Liver (tissue), 3 donors: ENCODE measurements at regions not wholly inside any gene's neighbourhood (a gene's known extent, or its start where the extent isn't known, plus 50 kb on each side); places are given as distances from the start of the nearest gene placed in this dataset.

Experiments
- CTCF ChIP-seq: fragments of 150-350 bp; IDR thresholded peaks from 2 replicates; pipeline ENCODE4 v1.5.1; 2017; ENCODE audit warnings: improper control_type of control experiment, low read depth, low read length; ENCODE audit not compliant: missing input control
- EGR1 ChIP-seq, 2 donors: IDR thresholded peaks; 2 replicates each; pipeline ENCODE4 v1.6.1; 2016 to 2018; ENCODE audit warnings: antibody characterized with exemption in 2 of 2, low read depth in 2 of 2
- GABPA ChIP-seq, 2 donors: IDR thresholded peaks in 1 of 2; conservative IDR thresholded peaks in 1 of 2; 2 replicates each; pipeline ENCODE4 v1.6.1; 2016; ENCODE audit warnings: antibody characterized with exemption in 2 of 2, mild to moderate bottlenecking in 1 of 2, moderate library complexity in 1 of 2
- JUND ChIP-seq, 2 donors: IDR thresholded peaks; 2 replicates each; pipeline ENCODE4 v1.6.1; 2016; ENCODE audit warnings: antibody characterized with exemption in 2 of 2
- SP1 ChIP-seq: IDR thresholded peaks from 2 replicates; pipeline ENCODE4 v1.6.1; 2018; ENCODE audit warnings: antibody characterized with exemption, mild to moderate bottlenecking
- YY1 ChIP-seq: IDR thresholded peaks from 2 replicates; pipeline ENCODE4 v1.6.1; 2016; ENCODE audit warnings: antibody characterized with exemption, mild to moderate bottlenecking
- TF ChIP-seq, protein P1 (sequence below): IDR thresholded peaks from 2 replicates; pipeline ENCODE4 v1.6.1; 2016; ENCODE audit warnings: antibody characterized with exemption
- TF ChIP-seq, protein P2 (sequence below): IDR thresholded peaks from 2 replicates; pipeline ENCODE4 v1.6.1; 2016; ENCODE audit warnings: antibody characterized with exemption
- TF ChIP-seq, protein P3 (sequence below): IDR thresholded peaks from 2 replicates; pipeline ENCODE4 v1.6.1; 2016; ENCODE audit warnings: antibody characterized with exemption
- donor health status: healthy.
- donor health status: healthy.

DNA sequence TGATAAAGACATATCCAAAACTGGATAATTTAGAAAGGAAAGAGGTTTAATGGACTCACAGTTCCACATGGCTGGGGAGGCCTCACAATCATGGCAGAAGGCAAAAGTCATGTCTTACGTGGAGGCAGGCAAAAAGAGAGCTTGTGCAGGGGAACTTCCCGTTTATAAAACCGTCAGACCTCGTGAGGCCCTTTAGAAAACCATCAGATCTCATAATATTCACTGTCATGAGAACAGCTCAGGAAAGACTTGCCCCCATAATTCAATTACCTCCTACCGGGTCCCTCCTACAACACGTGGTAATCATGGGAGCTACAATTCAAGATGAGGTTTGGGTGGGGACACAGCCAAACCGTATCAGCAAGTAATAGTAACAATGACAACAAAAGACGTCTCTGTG lies 88.2 kb upstream of the SLC25A33 start:
- TF ChIP-seq, protein P1, sequence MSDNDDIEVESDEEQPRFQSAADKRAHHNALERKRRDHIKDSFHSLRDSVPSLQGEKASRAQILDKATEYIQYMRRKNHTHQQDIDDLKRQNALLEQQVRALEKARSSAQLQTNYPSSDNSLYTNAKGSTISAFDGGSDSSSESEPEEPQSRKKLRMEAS = no peak
- no peak for TF ChIP-seq GABPA (IDR thresholded peaks at IDR 0.05 in 1 of 2, conservative IDR thresholded peaks at IDR 0.05 in 1 of 2)
- TF ChIP-seq CTCF = no peak
- TF ChIP-seq, protein P2, sequence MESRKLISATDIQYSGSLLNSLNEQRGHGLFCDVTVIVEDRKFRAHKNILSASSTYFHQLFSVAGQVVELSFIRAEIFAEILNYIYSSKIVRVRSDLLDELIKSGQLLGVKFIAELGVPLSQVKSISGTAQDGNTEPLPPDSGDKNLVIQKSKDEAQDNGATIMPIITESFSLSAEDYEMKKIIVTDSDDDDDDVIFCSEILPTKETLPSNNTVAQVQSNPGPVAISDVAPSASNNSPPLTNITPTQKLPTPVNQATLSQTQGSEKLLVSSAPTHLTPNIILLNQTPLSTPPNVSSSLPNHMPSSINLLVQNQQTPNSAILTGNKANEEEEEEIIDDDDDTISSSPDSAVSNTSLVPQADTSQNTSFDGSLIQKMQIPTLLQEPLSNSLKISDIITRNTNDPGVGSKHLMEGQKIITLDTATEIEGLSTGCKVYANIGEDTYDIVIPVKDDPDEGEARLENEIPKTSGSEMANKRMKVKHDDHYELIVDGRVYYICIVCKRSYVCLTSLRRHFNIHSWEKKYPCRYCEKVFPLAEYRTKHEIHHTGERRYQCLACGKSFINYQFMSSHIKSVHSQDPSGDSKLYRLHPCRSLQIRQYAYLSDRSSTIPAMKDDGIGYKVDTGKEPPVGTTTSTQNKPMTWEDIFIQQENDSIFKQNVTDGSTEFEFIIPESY = no peak
- TF ChIP-seq, protein P3, sequence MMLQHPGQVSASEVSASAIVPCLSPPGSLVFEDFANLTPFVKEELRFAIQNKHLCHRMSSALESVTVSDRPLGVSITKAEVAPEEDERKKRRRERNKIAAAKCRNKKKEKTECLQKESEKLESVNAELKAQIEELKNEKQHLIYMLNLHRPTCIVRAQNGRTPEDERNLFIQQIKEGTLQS = no peak
- TF ChIP-seq YY1 = no peak
- TF ChIP-seq EGR1 (IDR thresholded peaks at IDR 0.05; ENCODE audit: low read depth in 2 of 2) = no peak
- TF ChIP-seq SP1 = no peak
- TF ChIP-seq JUND (IDR thresholded peaks at IDR 0.05) = no peak
